HCT116 (cell line): ENCODE measurements at regions not wholly inside any gene's neighbourhood (a gene's known extent, or its start where the extent isn't known, plus 50 kb on each side); places are given as distances from the start of the nearest gene placed in this dataset.

Source experiments
- ATAC-seq: fragments of 200-7000 bp; cut with Tn5 transposase; 2 replicates; pipeline ENCODE4 v1.9.1; 2020; ENCODE audit warnings: mild to moderate bottlenecking, moderate library complexity
- BruUV-seq: library from RNA; stranded (reverse); fragments of 400-500 nt; replicated peaks from 2 replicates; lab custom pipeline; 2021; lab: Mats Ljungman, UMichigan
- CTCF ChIA-PET: fragments of 300-600 bp; sonication (Branson Sonifier 250); formaldehyde crosslinking; loops from one replicate; lab custom pipeline; 2021; ENCODE audit warnings: antibody characterized with exemption; lab: Charles Lee
- POLR2A ChIA-PET: fragments of 300-600, 350-600 bp; sonication (Branson Sonifier 250); formaldehyde crosslinking; loops from one replicate; lab custom pipeline; 2021; ENCODE audit warnings: antibody characterized with exemption; lab: Charles Lee
- RAD21 ChIA-PET, 2 experiments: fragments of 300-600 bp; sonication (Branson Sonifier 250); formaldehyde crosslinking; loops; one replicate each; lab custom pipeline; 2023; ENCODE audit warnings: low total read pairs in 2 of 2; ENCODE audit not compliant: uncharacterized antibody in 2 of 2, unreplicated experiment in 2 of 2, low non-redundant PET in 1 of 2; lab: Charles Lee
- DNase-seq: peaks from one replicate; pipeline ENCODE4 v3.0.0-alpha.2; 2010; ENCODE audit warnings: low read depth, low spot score
- H2AFZ ChIP-seq: fragments of 200-600 bp; shearing (Covaris generic), sonication (generic); 2 replicates; pipeline ENCODE4 v1.6.1; 2017; ENCODE audit warnings: low read depth, mixed run types, mixed read lengths, antibody characterized with exemption, low read length; ENCODE audit not compliant: poor library complexity, severe bottlenecking
- H3K27ac ChIP-seq: 2 replicates; pipeline ENCODE4 v1.5.1; 2012; ENCODE audit warnings: low read depth, low read length
- H3K27me3 ChIP-seq: fragments of 200-600 bp; sonication (generic); 2 replicates; pipeline ENCODE4 v1.6.1; 2016; ENCODE audit warnings: mixed run types, low read length, mixed read lengths; ENCODE audit not compliant: insufficient read depth
- H3K36me3 ChIP-seq, 2 experiments: fragments of 200-500 bp in 1 of 2; fragments of 200-600 bp in 1 of 2; sonication (Bioruptor generic) in 1 of 2; sonication (generic) in 1 of 2; 2 replicates each; pipeline versions ENCODE4 v1.5.1 to v1.6.1; 2014 to 2016; ENCODE audit warnings: low read length in 2 of 2, inconsistent platforms in 1 of 2, mixed read lengths in 1 of 2, mixed run types in 1 of 2; ENCODE audit not compliant: insufficient read depth in 2 of 2, control insufficient read depth in 1 of 2
- H3K4me1 ChIP-seq, 2 experiments: fragments of 200-600 bp in 1 of 2; sonication (generic) in 1 of 2; 2 replicates each; pipeline versions ENCODE4 v1.5.1 to v1.6.1; 2012 to 2017; ENCODE audit warnings: low read length in 2 of 2, inconsistent platforms in 1 of 2, mild to moderate bottlenecking in 1 of 2, mixed read lengths in 1 of 2, mixed run types in 1 of 2, moderate library complexity in 1 of 2; ENCODE audit not compliant: insufficient read depth in 2 of 2, control insufficient read depth in 1 of 2
- H3K4me2 ChIP-seq: fragments of 200-600 bp; sonication (generic); 2 replicates; pipeline ENCODE4 v1.6.1; 2017; ENCODE audit warnings: mixed run types, low read length, mixed read lengths
- H3K4me3 ChIP-seq, 2 experiments: fragments of 200-600 bp in 1 of 2; sonication (generic) in 1 of 2; replicated peaks in 1 of 2; 2 replicates each; pipeline ENCODE4 v1.5.1; 2011 to 2016; ENCODE audit warnings: low read length in 2 of 2, control low read depth in 1 of 2, low read depth in 1 of 2, mild to moderate bottlenecking in 1 of 2, mixed read lengths in 1 of 2, mixed run types in 1 of 2
- H3K79me2 ChIP-seq: fragments of 200-600 bp; sonication (generic); 2 replicates; pipeline ENCODE4 v1.6.1; 2017; ENCODE audit warnings: mild to moderate bottlenecking, mixed run types, low read length, moderate library complexity, mixed read lengths; ENCODE audit not compliant: insufficient read depth
- H3K9ac ChIP-seq: fragments of 200-600 bp; sonication (generic); 2 replicates; pipeline ENCODE4 v1.6.1; 2016; ENCODE audit warnings: low read length, mixed read lengths
- H3K9me2 ChIP-seq: fragments of 200-600 bp; sonication (generic), shearing (Covaris generic); 2 replicates; pipeline ENCODE4 v1.6.1; 2017; ENCODE audit warnings: mixed run types, mild to moderate bottlenecking, moderate library complexity; ENCODE audit not compliant: insufficient read depth
- H3K9me3 ChIP-seq, 2 experiments: fragments of 200-500 bp in 1 of 2; fragments of 200-600 bp in 1 of 2; sonication (Bioruptor generic) in 1 of 2; sonication (generic) in 1 of 2; 2 replicates each; pipeline ENCODE4 v1.6.1; 2014 to 2017; ENCODE audit warnings: low read length in 2 of 2, mixed read lengths in 2 of 2, inconsistent platforms in 1 of 2, low read depth in 1 of 2, mild to moderate bottlenecking in 1 of 2, mixed run types in 1 of 2, moderate library complexity in 1 of 2; ENCODE audit not compliant: control insufficient read depth in 1 of 2, insufficient read depth in 1 of 2
- H4K20me1 ChIP-seq: fragments of 200-600 bp; sonication (generic), shearing (Covaris generic); 2 replicates; pipeline ENCODE4 v1.6.1; 2017; ENCODE audit warnings: mixed run types, mild to moderate bottlenecking, moderate library complexity; ENCODE audit not compliant: insufficient read depth
- EGR1 ChIP-seq: IDR thresholded peaks from 2 replicates; pipeline ENCODE4 v1.6.1; 2012; ENCODE audit warnings: low read depth
- ELF1 ChIP-seq: IDR thresholded peaks from 2 replicates; pipeline ENCODE4 v1.6.1; 2012; ENCODE audit warnings: low read depth, borderline replicate concordance
- FOSL1 ChIP-seq: IDR thresholded peaks from 2 replicates; pipeline ENCODE4 v1.6.1; 2012; ENCODE audit warnings: low read depth
- JUND ChIP-seq: IDR thresholded peaks from 2 replicates; pipeline ENCODE4 v1.6.1; 2012
- POLR2A ChIP-seq: IDR thresholded peaks from 2 replicates; pipeline ENCODE4 v1.7.0; 2011; ENCODE audit warnings: borderline replicate concordance; ENCODE audit not compliant: insufficient read depth, insufficient read length; ENCODE audit errors: extremely low read depth
- POLR2AphosphoS5 ChIP-seq: IDR thresholded peaks from 2 replicates; pipeline ENCODE4 v1.6.1; 2011; ENCODE audit warnings: mild to moderate bottlenecking, low read depth, low read length, moderate library complexity
- RAD21 ChIP-seq: IDR thresholded peaks from 2 replicates; pipeline ENCODE4 v1.6.1; 2012; ENCODE audit warnings: low read depth, mild to moderate bottlenecking
- REST ChIP-seq: IDR thresholded peaks from 2 replicates; pipeline ENCODE4 v1.6.1; 2012; ENCODE audit warnings: low read depth
- SIN3A ChIP-seq: IDR thresholded peaks from 2 replicates; pipeline ENCODE4 v1.6.1; 2012; ENCODE audit warnings: low read depth
- SRF ChIP-seq: IDR thresholded peaks from 2 replicates; pipeline ENCODE4 v1.6.1; 2012; ENCODE audit warnings: low read depth
- YY1 ChIP-seq: IDR thresholded peaks from 2 replicates; pipeline ENCODE4 v1.6.1; 2011; ENCODE audit warnings: low read length, low read depth, moderate library complexity, mild to moderate bottlenecking; ENCODE audit not compliant: insufficient replicate concordance; ENCODE audit errors: extremely low read depth
- ZFX ChIP-seq: fragments of 450-650 bp; IDR thresholded peaks from 2 replicates; pipeline ENCODE4 v1.6.1; 2017
- ZNF274 ChIP-seq: fragments of 200-500 bp; sonication (Bioruptor generic); IDR thresholded peaks from 2 replicates; pipeline ENCODE4 v1.6.1; 2014; ENCODE audit warnings: mild to moderate bottlenecking, low read depth, low read length, inconsistent platforms
- intact Hi-C: fragments of 100-400 bp; cut with micrococcal nuclease; formaldehyde crosslinking; loops from 2 replicates; pipeline ENCODE4 v1.10.0; 2022
- TF ChIP-seq, protein P1 (sequence below), 3 experiments: fragments of 200-600 bp in 1 of 3; sonication (generic) in 1 of 3; IDR thresholded peaks in 2 of 3; conservative IDR thresholded peaks in 1 of 3; 2 replicates each; pipeline ENCODE4 v1.5.1; 2012 to 2017; ENCODE audit warnings: low read depth in 2 of 3, low read length in 2 of 3, antibody characterized with exemption in 1 of 3, borderline replicate concordance in 1 of 3, control low read depth in 1 of 3, mild to moderate bottlenecking in 1 of 3, mixed read lengths in 1 of 3, mixed run types in 1 of 3, moderate library complexity in 1 of 3; ENCODE audit not compliant: insufficient read depth in 1 of 3
- TF ChIP-seq, protein P2 (sequence below): IDR thresholded peaks from 2 replicates; pipeline ENCODE4 v1.6.1; 2012

DNA sequence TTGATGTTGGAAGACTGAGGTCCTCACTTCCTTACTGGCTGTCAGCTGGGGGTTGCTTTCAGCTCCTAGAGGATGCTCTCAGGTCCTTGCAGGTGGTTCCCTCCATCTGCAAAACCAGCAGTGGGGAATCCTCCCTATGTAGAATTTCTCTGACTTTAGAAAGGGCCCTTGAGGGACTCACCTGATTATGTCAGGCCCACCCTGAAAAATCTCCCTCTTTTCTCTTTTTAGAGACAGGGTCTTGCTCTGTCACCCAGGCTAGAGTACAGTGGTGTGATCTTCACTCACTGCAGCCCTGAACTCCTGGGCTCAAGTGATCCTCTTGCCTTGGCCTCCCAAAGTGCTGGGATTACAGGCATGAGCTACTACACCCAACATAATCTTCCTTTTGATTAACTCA lies 102.9 kb upstream of the MCHR2 start:
- CTCF ChIA-PET, result interaction anchor here (0.9 to 6.3 kb wide), 3 partner anchors 10 to 228 kb away, joined by 4 to 88 read pairs (median 6); no protein-coding TSS in a partner anchor
- Histone ChIP-seq H2AFZ (no peak overlapping the region), H4K20me1 (no peaks in the 10 kb centered on the region), H3K9me2 (no peaks in the 10 kb centered on the region), H3K9ac (no peak overlapping the region), H3K9me3 (no peaks in the 10 kb centered on the region), H3K27me3 (no peaks in the 10 kb centered on the region), H3K36me3 (no peaks in the 10 kb centered on the region), H3K27ac (no peak overlapping the region), H3K4me1 (no peaks in the 10 kb centered on the region), H3K4me2 (no peak overlapping the region), H3K4me3 (no peak overlapping the region), H3K79me2 (no peaks in the 10 kb centered on the region)
- intact Hi-C loops, result no loop called here
- ATAC-seq (no peak), DNase-seq (no peak)
- no TSS peak for BruUV-seq
- RAD21 ChIA-PET, result interaction anchor here in 1 of 2 experiments (0.8 kb wide), 1 partner anchor 229 kb away, joined by 3 read pairs; no protein-coding TSS in a partner anchor
- POLR2A ChIA-PET, result no interaction called here
- TF ChIP-seq FOSL1 (no peak), ZFX (no peak), RAD21 (no peak), ELF1 (no peak), ZNF274 (no peak), JUND (no peak)
- TF ChIP-seq, protein P1, sequence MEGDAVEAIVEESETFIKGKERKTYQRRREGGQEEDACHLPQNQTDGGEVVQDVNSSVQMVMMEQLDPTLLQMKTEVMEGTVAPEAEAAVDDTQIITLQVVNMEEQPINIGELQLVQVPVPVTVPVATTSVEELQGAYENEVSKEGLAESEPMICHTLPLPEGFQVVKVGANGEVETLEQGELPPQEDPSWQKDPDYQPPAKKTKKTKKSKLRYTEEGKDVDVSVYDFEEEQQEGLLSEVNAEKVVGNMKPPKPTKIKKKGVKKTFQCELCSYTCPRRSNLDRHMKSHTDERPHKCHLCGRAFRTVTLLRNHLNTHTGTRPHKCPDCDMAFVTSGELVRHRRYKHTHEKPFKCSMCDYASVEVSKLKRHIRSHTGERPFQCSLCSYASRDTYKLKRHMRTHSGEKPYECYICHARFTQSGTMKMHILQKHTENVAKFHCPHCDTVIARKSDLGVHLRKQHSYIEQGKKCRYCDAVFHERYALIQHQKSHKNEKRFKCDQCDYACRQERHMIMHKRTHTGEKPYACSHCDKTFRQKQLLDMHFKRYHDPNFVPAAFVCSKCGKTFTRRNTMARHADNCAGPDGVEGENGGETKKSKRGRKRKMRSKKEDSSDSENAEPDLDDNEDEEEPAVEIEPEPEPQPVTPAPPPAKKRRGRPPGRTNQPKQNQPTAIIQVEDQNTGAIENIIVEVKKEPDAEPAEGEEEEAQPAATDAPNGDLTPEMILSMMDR (IDR thresholded peaks at IDR 0.05 in 2 of 3, conservative IDR thresholded peaks at IDR 0.05 in 1 of 3; ENCODE audit: borderline replicate concordance in 1 of 3, insufficient read depth in 1 of 3, low read depth in 2 of 3, low read length in 2 of 3), result no peak
- TF ChIP-seq, all 23 proteins: peak for 0

GRCh38 chr6:100096341-100096740 lies 102.3 kb upstream of the MCHR2 start:
- no peak for DNase-seq
- H3K27ac ChIP-seq, result no peak overlapping the region
- no peaks in the 10 kb centered on the region for H3K79me2 ChIP-seq
- no peak overlapping the region for H3K4me3 ChIP-seq
- H3K4me2 ChIP-seq, result no peak overlapping the region
- H3K9me2 ChIP-seq, result no peaks in the 10 kb centered on the region
- no peaks in the 10 kb centered on the region for H3K9me3 ChIP-seq
- no peaks in the 10 kb centered on the region for H3K27me3 ChIP-seq
- H3K9ac ChIP-seq, result no peak overlapping the region
- RAD21 ChIA-PET, result interaction anchor here in 1 of 2 experiments (0.8 kb wide), 1 partner anchor 229 kb away, joined by 3 read pairs; no protein-coding TSS in a partner anchor
- no peak overlapping the region for H2AFZ ChIP-seq
- H3K4me1 ChIP-seq, result no peaks in the 10 kb centered on the region
- BruUV-seq, result no TSS peak
- no peaks in the 10 kb centered on the region for H4K20me1 ChIP-seq
- no peak for ATAC-seq
- no peaks in the 10 kb centered on the region for H3K36me3 ChIP-seq
- POLR2A ChIA-PET, result no interaction called here
- intact Hi-C loops, result no loop called here
- CTCF ChIA-PET, result interaction anchor here (0.9 to 6.3 kb wide), 3 partner anchors 11 to 228 kb away, joined by 4 to 88 read pairs (median 6); no protein-coding TSS in a partner anchor
- TF ChIP-seq POLR2A, result no peak
- no peak for TF ChIP-seq SIN3A
- no peak for TF ChIP-seq REST
- TF ChIP-seq RAD21, result no peak
- TF ChIP-seq ELF1, result no peak
- TF ChIP-seq YY1, result no peak
- TF ChIP-seq EGR1, result no peak
- TF ChIP-seq POLR2AphosphoS5, result no peak
- no peak for TF ChIP-seq SRF
- TF ChIP-seq ZNF274, result no peak
- TF ChIP-seq, protein P2, sequence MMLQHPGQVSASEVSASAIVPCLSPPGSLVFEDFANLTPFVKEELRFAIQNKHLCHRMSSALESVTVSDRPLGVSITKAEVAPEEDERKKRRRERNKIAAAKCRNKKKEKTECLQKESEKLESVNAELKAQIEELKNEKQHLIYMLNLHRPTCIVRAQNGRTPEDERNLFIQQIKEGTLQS, result no peak
